AG10803 (cell line): ENCODE measurements at regions not wholly inside any gene's neighbourhood (a gene's known extent, or its start where the extent isn't known, plus 50 kb on each side); places are given as distances from the start of the nearest gene placed in this dataset.

Experiments used
- DNase-seq: peaks from one replicate; pipeline ENCODE4 v3.0.0; 2010; ENCODE audit warnings: low read depth
- H3K4me3 ChIP-seq: 2 replicates; pipeline ENCODE4 v1.5.1; 2011; ENCODE audit warnings: mild to moderate bottlenecking, low read length, control low read depth
- TF ChIP-seq, protein P1 (sequence below): conservative IDR thresholded peaks from 2 replicates; pipeline ENCODE4 v1.5.1; 2011; ENCODE audit warnings: mild to moderate bottlenecking, low read length, control low read depth, inconsistent platforms

DNA sequence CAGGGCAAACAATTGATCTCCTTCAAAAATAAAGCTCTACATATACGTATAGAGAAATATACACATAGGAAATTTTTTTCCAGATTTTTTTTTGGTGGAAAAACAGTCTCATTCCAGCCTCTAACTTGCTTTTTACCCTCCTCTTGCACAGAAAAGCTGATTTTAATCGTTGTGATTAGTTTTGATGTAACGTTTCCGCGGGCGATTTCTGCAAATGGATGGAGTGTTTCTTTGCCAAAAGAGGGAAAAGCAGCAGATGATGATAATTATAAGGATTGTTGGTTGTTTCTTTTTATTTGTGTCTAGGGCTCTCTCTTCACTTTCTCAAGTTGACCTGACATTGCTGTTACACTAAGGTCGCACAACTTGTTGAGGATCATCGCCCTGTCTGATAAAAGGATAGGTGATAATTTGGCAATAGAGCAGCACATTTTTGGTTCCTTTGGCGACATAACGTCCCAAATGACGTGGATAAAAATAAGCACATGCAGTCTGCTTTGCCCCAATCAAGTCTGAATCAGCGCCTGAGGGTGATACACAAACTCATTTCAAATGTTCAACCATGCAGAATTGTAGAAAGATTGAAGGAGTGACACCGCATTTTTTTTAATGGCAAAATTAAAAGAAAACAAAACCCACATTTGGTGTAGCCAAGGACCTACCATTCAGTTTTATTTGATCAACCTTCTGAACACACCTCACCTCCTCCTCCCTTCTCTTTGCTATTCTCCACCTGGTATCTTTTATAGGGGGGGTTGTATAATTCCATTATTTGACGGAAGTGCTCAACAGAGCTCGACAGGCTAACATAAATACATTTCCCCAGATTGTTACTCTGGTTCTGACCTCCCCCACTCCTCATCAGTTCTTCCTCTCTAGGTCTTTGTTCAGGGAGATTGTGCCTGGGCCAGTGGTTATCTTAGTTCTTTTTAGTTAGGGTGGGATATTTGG, 109.6 kb upstream of the KCTD1 start:
- TF ChIP-seq, protein P1, sequence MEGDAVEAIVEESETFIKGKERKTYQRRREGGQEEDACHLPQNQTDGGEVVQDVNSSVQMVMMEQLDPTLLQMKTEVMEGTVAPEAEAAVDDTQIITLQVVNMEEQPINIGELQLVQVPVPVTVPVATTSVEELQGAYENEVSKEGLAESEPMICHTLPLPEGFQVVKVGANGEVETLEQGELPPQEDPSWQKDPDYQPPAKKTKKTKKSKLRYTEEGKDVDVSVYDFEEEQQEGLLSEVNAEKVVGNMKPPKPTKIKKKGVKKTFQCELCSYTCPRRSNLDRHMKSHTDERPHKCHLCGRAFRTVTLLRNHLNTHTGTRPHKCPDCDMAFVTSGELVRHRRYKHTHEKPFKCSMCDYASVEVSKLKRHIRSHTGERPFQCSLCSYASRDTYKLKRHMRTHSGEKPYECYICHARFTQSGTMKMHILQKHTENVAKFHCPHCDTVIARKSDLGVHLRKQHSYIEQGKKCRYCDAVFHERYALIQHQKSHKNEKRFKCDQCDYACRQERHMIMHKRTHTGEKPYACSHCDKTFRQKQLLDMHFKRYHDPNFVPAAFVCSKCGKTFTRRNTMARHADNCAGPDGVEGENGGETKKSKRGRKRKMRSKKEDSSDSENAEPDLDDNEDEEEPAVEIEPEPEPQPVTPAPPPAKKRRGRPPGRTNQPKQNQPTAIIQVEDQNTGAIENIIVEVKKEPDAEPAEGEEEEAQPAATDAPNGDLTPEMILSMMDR = no peak
- DNase-seq = no peak
- peak overlapping the region; percentile 64 for H3K4me3 ChIP-seq

DNA sequence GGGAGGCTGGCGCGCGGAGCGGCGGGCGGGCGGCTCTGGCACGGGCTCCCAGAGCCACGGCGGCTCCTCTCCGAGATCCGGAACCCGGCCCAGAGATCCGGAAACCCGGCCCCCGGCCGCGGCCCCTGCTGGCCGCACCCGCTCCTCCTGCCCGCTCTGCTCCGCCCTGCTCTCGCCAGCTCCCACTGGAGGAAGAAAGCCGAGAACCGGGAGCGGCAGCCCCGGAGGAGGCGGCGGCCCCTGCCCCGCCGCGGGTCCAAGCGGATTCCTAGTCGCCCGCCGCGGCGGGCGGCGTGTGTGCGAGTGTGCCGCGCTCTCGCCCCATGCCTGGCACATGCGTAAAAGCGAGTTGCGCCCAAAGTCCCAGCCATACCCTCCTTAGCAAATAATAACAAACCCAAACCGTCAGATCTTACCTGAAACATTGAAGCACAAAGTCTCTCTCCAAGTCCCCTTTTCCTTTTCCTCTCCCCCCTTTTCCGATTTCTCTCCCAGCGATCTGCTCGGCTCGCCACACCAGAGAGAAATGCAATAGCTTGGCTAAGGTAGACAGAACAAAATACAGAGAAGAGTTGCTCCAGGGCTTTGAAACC, 108.7 kb upstream of the KCTD1 start:
- TF ChIP-seq, protein P1 = peak; percentile 40
- H3K4me3 ChIP-seq = peak overlapping the region; percentile 64
- DNase-seq = peak; percentile 61

DNA sequence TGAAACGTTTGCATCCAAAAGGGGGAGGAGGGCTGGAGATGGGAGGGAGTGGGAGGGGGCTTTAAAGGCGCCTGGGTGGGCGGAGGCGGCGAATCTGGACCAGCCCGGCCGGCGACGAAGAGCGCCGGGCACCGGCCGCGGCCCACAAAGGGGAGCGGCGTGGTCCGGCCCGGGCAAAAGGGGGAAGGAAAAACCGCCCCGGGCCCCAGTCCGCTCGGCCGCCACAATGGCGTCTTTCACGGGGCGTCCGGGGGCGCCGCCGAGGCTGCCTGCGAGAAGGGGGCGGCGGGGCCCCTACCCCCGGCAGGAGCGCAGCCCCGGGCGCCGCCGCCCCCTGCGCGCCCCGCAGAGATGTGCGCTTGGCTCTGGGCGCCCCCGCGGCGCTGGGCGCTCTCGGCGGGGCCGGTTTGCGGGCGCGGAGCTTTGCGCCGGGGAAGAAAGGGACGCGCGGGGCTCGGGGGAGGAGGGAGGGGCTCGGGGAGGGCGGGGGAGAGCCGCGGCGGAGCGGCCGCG, 108.1 kb upstream of the KCTD1 start:
- DNase-seq = no peak
- peak overlapping the region; percentile 49 for H3K4me3 ChIP-seq
- TF ChIP-seq, protein P1 = no peak

DNA sequence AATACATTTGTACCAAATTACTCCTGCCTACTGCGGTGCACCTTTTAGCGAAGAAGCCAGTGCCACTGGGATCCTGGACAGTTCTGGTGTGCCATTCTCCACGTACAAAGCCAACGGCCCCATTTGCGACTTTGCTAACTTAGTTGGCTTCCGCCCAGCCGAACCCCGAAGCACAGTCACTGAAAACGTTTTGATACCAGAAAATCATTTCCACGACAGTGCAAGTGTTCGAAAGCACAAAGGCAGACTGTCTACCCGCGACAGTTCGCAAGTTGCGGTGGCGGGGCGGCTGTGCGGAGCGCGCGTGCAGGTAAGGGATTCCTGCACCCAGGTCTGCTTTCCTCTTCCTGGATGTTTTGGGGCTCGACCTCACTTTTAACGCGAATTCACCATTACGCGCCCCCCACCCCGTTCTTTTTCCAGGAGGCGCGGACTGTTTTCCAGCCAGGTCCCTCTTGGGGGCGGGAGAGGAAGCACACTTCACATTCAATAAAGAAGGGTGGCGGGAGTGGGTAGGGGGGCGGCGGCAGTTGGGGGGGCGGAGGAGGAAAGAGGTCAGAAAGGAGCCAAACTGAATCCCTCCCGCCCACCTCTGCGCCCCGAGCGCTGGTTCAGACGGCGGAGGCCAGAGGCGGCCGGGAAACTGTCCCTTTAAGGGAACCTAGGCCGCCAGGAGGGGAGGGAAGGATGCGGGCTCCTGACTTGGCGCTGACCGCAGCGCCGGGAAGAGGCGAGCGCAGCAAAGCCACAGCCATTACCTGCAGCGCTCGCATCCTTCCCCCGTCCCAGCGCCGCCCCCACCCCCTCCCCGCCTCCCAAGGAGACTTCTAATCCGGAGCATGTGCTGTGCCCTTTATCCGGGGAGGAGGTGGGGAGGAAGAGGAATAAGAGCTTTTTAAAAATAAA, 107.4 kb upstream of the KCTD1 start:
- H3K4me3 ChIP-seq = peak overlapping the region; percentile 49
- TF ChIP-seq, protein P1 = peak; percentile 11
- DNase-seq = peak; percentile 21

DNA sequence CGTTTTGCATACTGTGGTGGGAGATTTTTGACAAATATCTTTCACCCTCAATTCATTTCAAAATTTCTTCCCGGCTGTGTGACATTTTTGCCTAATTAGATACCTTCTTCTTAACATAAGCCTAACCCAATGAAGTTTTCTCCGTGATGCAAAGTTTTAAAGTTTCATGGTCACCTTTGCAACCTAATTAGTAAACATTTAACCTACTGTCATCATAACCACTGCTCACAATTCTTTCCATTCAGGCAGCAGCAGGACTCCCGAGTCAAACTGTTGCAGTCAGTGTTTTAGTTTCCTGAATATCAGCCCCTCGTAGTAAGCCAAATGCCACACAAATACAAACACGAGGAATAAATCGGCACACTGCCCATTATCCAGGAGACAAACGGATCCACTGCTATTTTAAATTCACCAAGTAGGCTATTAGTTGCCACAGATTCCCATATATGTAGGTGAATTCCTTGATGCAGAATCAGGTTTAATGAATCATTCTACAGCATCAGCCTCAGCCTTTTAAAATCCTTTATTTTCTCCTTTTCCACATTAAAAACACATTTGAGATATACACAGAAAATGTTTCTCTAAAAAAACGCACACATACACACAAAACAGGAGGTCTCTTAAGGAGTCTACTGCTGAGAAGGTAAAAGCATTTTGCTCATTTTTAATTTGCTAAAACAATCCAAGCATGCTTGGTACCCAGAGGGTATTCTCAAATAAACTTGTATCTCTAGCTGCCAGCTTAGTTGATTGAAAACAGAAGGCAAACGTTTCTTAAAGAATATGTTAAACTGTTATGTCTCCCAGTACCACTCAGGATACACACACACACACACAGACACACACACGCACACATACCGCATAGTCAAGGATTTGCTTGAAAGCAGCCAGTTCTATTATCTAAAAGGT, 106.5 kb upstream of the KCTD1 start:
- peak; percentile 7 for DNase-seq
- TF ChIP-seq, protein P1 = no peak
- no peak overlapping the region for H3K4me3 ChIP-seq
